Spleen (tissue), 7 donors: ENCODE measurements at regions not wholly inside any gene's neighbourhood (a gene's known extent, or its start where the extent isn't known, plus 50 kb on each side); places are given as distances from the start of the nearest gene placed in this dataset.

Experiments
- CTCF ChIP-seq, 11 experiments: fragments of 200-600 bp in 7 of 11; fragments of 450-650 bp in 4 of 11; sonication (generic) in 4 of 11; IDR thresholded peaks in 8 of 11; conservative IDR thresholded peaks in 3 of 11; 1 replicate in 7 of 11; 2 replicates in 4 of 11; pipeline versions ENCODE4 v1.4.0 to v1.8.0; 2016 to 2021; ENCODE audit warnings: antibody characterized with exemption in 11 of 11, inconsistent platforms in 4 of 11, mild to moderate bottlenecking in 1 of 11
- POLR2AphosphoS5 ChIP-seq, 3 donors: sonication (generic); formaldehyde crosslinking; IDR thresholded peaks; one replicate each; pipeline ENCODE4 v1.5.1; 2017; ENCODE audit warnings: antibody characterized with exemption in 3 of 3
- donor health status: DM: no; HTN: no; CAD: no; lungs with moderate emphysema.
- donor health status: DM: no; HTN: no; CAD: no.
- donor health status: DM: no; HTN: no; CAD: no.

- TF ChIP-seq CTCF (IDR thresholded peaks at IDR 0.05 in 8 of 11, conservative IDR thresholded peaks at IDR 0.05 in 3 of 11) (no peak), POLR2AphosphoS5 (IDR thresholded peaks at IDR 0.05) (no peak)
Observed at GRCh38 chr3:84440291-84440690, 518.5 kb upstream of the CADM2 start.
